Neural progenitor cell (in vitro differentiated cells): ENCODE measurements at regions not wholly inside any gene's neighbourhood (a gene's known extent, or its start where the extent isn't known, plus 50 kb on each side); places are given as distances from the start of the nearest gene placed in this dataset.
"Not testable (repeated sequence)": the region's sequence is repeated elsewhere in the genome, so short reads cannot be mapped to it uniquely, and the experiment has no call there.

Source experiments
- DNase-seq: peaks from one replicate; pipeline ENCODE4 v3.0.0-alpha.2; 2016; ENCODE audit warnings: low spot score
- H2AFZ ChIP-seq: fragments of 200-600 bp; sonication (generic); replicated peaks from 2 replicates; pipeline ENCODE4 v1.6.1; 2016; ENCODE audit warnings: antibody characterized with exemption
- H3F3A ChIP-seq: fragments of 200-600 bp; sonication (generic); 2 replicates; pipeline ENCODE4 v1.6.1; 2016; ENCODE audit warnings: antibody characterized with exemption, low read depth
- H3K27ac ChIP-seq: fragments of 200-600 bp; sonication (generic); 2 replicates; pipeline ENCODE4 v1.5.1; 2016; ENCODE audit warnings: mild to moderate bottlenecking
- H3K27me3 ChIP-seq: fragments of 200-600 bp; sonication (generic); 2 replicates; pipeline ENCODE4 v1.6.1; 2016; ENCODE audit warnings: mild to moderate bottlenecking, moderate library complexity
- H3K36me3 ChIP-seq: fragments of 200-600 bp; sonication (generic); 2 replicates; pipeline ENCODE4 v1.5.1; 2016
- H3K4me1 ChIP-seq: fragments of 200-600 bp; sonication (generic); 2 replicates; pipeline ENCODE4 v1.6.1; 2016; ENCODE audit warnings: mixed run types
- H3K4me2 ChIP-seq: fragments of 200-600 bp; sonication (generic); 2 replicates; pipeline ENCODE4 v1.6.1; 2016
- H3K4me3 ChIP-seq: fragments of 200-600 bp; sonication (generic); 2 replicates; pipeline ENCODE4 v1.5.1; 2016
- H3K79me2 ChIP-seq: fragments of 200-600 bp; sonication (generic); 2 replicates; pipeline ENCODE4 v1.6.1; 2016; ENCODE audit warnings: low read depth
- H3K9ac ChIP-seq: fragments of 200-600 bp; sonication (generic); 2 replicates; pipeline ENCODE4 v1.6.1; 2016
- H3K9me3 ChIP-seq: fragments of 200-600 bp; sonication (generic); 2 replicates; pipeline ENCODE4 v1.5.1; 2016; ENCODE audit warnings: low read depth
- H4K20me1 ChIP-seq: fragments of 200-600 bp; sonication (generic); 2 replicates; pipeline ENCODE4 v1.6.1; 2016; ENCODE audit warnings: low read depth
- H3K27ac Mint-ChIP-seq: 3 replicates; pipeline ENCODE4 v1.8.0; 2021; ENCODE audit warnings: mixed read lengths
- H3K27me3 Mint-ChIP-seq: 2 replicates; pipeline ENCODE4 v1.8.0; 2022; ENCODE audit warnings: low read depth, mild to moderate bottlenecking, inconsistent platforms, moderate library complexity, mixed read lengths; ENCODE audit not compliant: insufficient read depth
- H3K36me3 Mint-ChIP-seq: 3 replicates; pipeline ENCODE4 v1.8.0; 2021; ENCODE audit warnings: mixed read lengths
- H3K4me1 Mint-ChIP-seq: 3 replicates; pipeline ENCODE4 v1.8.0; 2021; ENCODE audit warnings: mixed read lengths
- H3K4me3 Mint-ChIP-seq: 3 replicates; pipeline ENCODE4 v1.8.0; 2021; ENCODE audit warnings: mild to moderate bottlenecking, moderate library complexity, mixed read lengths
- H3K9me3 Mint-ChIP-seq: 3 replicates; pipeline ENCODE4 v1.8.0; 2020; ENCODE audit warnings: mixed read lengths
- CTCF ChIP-seq: fragments of 200-600 bp; sonication (generic); IDR thresholded peaks from 2 replicates; pipeline ENCODE4 v1.5.1; 2017; ENCODE audit warnings: antibody characterized with exemption, mild to moderate bottlenecking
- EZH2 ChIP-seq: fragments of 200-600 bp; sonication (generic); IDR thresholded peaks from 2 replicates; pipeline ENCODE4 v1.6.1; 2017; ENCODE audit warnings: antibody characterized with exemption, mild to moderate bottlenecking, moderate library complexity
- EZH2phosphoT487 ChIP-seq: fragments of 200-600 bp; sonication (generic); IDR thresholded peaks from 2 replicates; pipeline ENCODE4 v1.6.1; 2017; ENCODE audit warnings: antibody characterized with exemption

DNA sequence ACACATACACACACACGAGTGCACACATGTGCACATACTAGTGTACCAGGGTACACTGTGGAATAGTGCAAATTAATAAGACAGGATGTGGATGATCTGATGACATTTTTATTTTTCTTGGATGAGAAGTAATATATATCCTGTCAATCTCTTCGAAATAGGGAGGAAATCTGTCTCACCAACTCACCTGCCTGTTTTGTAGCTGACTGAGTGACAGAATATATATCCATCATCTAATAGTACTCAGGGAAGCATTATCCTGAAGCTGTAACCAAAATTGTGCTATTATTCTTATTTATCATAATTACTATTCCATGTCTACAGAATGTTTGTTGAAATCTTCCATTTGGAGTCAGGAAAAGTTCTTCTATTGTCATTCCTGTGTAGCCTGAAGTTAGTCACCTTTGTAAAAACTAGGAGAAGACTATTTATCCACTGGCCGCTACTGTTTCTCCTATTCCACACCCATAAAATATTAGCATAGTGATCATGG lies 888.0 kb downstream of the TRAM1L1 start:
- Histone ChIP-seq H3K4me3 (no peak overlapping the region), H4K20me1 (no peaks in the 10 kb centered on the region), H3K36me3 (no peaks in the 10 kb centered on the region), H2AFZ (no peak overlapping the region), H3K27ac (no peak overlapping the region), H3K9me3 (no peaks in the 10 kb centered on the region), H3K9ac (no peak overlapping the region), H3K27me3 (no peaks in the 10 kb centered on the region), H3K4me2 (no peak overlapping the region), H3F3A (no peaks in the 10 kb centered on the region), H3K4me1 (no peaks in the 10 kb centered on the region), H3K79me2 (no peaks in the 10 kb centered on the region)
- no peaks in the 10 kb centered on the region for H3K9me3 Mint-ChIP-seq
- DNase-seq = no peak
- no peaks in the 10 kb centered on the region for H3K27me3 Mint-ChIP-seq
- no peak overlapping the region for H3K4me3 Mint-ChIP-seq
- no peaks in the 10 kb centered on the region for H3K36me3 Mint-ChIP-seq
- no peaks in the 10 kb centered on the region for H3K4me1 Mint-ChIP-seq
- no peak overlapping the region for H3K27ac Mint-ChIP-seq
- TF ChIP-seq CTCF (no peak), EZH2 (no peak), EZH2phosphoT487 (no peak)

- Mint-ChIP-seq H3K4me3 (no peak overlapping the region), H3K9me3 (no peaks in the 10 kb centered on the region), H3K36me3 (no peaks in the 10 kb centered on the region), H3K4me1 (no peaks in the 10 kb centered on the region), H3K27me3 (peaks cover 2% of the 10 kb centered on the region), H3K27ac (no peak overlapping the region)
- peak overlapping the region; percentile 9 for H2AFZ ChIP-seq
- H3K27me3 ChIP-seq = no peaks in the 10 kb centered on the region
- H4K20me1 ChIP-seq = no peaks in the 10 kb centered on the region
- H3K9me3 ChIP-seq = no peaks in the 10 kb centered on the region
- no peak overlapping the region for H3K4me3 ChIP-seq
- H3K9ac ChIP-seq = no peak overlapping the region
- H3K4me1 ChIP-seq = no peaks in the 10 kb centered on the region
- H3K27ac ChIP-seq = no peak overlapping the region
- H3K79me2 ChIP-seq = no peaks in the 10 kb centered on the region
- no peak for DNase-seq
- TF ChIP-seq CTCF = no peak
- TF ChIP-seq EZH2 = no peak
- TF ChIP-seq EZH2phosphoT487 = no peak
- H3K36me3 ChIP-seq = no peaks in the 10 kb centered on the region
- no peaks in the 10 kb centered on the region for H3F3A ChIP-seq
- H3K4me2 ChIP-seq = no peak overlapping the region
These were observed 902.1 kb downstream of the TRAM1L1 start for GRCh38 chr4:116183241-116183640.

DNA sequence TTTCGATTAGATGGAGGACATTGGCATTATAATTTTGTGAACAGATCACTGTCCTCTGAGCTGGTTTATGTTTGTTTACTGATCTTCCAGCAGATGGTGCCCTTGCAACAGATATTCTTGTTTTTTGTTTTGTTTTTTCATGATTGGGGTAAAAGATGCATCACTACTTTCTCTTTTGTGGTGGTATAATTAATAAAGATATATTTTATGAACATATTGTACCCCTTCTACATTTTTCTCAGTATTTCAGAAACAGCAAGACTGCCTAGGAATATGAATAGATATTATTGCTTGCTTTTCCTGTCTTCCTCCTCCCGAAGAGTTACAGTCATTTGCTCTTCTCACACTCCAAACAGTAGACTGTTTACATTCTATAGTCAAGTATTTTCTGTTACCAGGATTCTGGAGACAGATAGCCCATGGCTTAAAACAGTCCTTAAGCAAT lies 905.2 kb downstream of the TRAM1L1 start:
- Histone ChIP-seq H3K9me3 (no peaks in the 10 kb centered on the region), H3F3A (no peaks in the 10 kb centered on the region), H3K4me3 (no peak overlapping the region), H3K9ac (no peak overlapping the region), H4K20me1 (no peaks in the 10 kb centered on the region), H3K4me2 (no peak overlapping the region), H3K36me3 (no peaks in the 10 kb centered on the region), H3K79me2 (no peaks in the 10 kb centered on the region), H3K4me1 (no peaks in the 10 kb centered on the region), H3K27ac (no peak overlapping the region), H3K27me3 (no peaks in the 10 kb centered on the region), H2AFZ (peak overlapping the region; percentile 45)
- peak; percentile 17 for DNase-seq
- Mint-ChIP-seq H3K27me3 (peaks cover under 1% of the 10 kb centered on the region), H3K36me3 (no peaks in the 10 kb centered on the region), H3K4me1 (no peaks in the 10 kb centered on the region), H3K9me3 (no peaks in the 10 kb centered on the region), H3K4me3 (no peak overlapping the region), H3K27ac (no peak overlapping the region)
- TF ChIP-seq EZH2 = no peak
- no peak for TF ChIP-seq EZH2phosphoT487
- TF ChIP-seq CTCF = peak; percentile 68

- H3K36me3 ChIP-seq, H3K4me1 Mint-ChIP-seq, H3K27ac Mint-ChIP-seq, H3K9me3 ChIP-seq, H3K4me1 ChIP-seq, H3K27me3 Mint-ChIP-seq, H3K4me3 ChIP-seq, H3K4me3 Mint-ChIP-seq, H3K9me3 Mint-ChIP-seq, DNase-seq, H2AFZ ChIP-seq, H3K79me2 ChIP-seq, H3K27me3 ChIP-seq, H3K9ac ChIP-seq, H4K20me1 ChIP-seq, H3K27ac ChIP-seq, H3K36me3 Mint-ChIP-seq, H3F3A ChIP-seq, H3K4me2 ChIP-seq: not testable (repeated sequence)
These were observed 934.0 kb downstream of the TRAM1L1 start for GRCh38 chr4:116151371-116151770.
